T47D (cell line): ENCODE measurements at regions not wholly inside any gene's neighbourhood (a gene's known extent, or its start where the extent isn't known, plus 50 kb on each side); places are given as distances from the start of the nearest gene placed in this dataset.
"Not testable (repeated sequence)": the region's sequence is repeated elsewhere in the genome, so short reads cannot be mapped to it uniquely, and the experiment has no call there.

Experiments
- DNase-seq, 2 experiments: peaks; one replicate each; pipeline versions ENCODE4 v3.0.0 to v3.0.0-alpha.2; 2011 to 2012; ENCODE audit warnings: low read depth in 1 of 2, low spot score in 1 of 2
- JUND ChIP-seq: IDR thresholded peaks from 2 replicates; pipeline ENCODE4 v1.6.1; 2012; ENCODE audit warnings: low read depth
- in situ Hi-C: cut with HindIII; loops from 2 replicates; pipeline ENCODE4 v1.10.0; 2016; ENCODE audit warnings: low sequenced_read_pairs, low pct_unique_long_range_greater_than_20kb

- no peak for TF ChIP-seq JUND
- in situ Hi-C loops = no loop called here
- DNase-seq = no peak
Measured at GRCh38 chr13:79222427-79223205, 183.4 kb downstream of the RBM26 start.

- in situ Hi-C loops = no loop called here
- DNase-seq = no peak
- TF ChIP-seq JUND = no peak
Measured at GRCh38 chr13:79212064-79212619, 193.9 kb downstream of the RBM26 start.

DNA sequence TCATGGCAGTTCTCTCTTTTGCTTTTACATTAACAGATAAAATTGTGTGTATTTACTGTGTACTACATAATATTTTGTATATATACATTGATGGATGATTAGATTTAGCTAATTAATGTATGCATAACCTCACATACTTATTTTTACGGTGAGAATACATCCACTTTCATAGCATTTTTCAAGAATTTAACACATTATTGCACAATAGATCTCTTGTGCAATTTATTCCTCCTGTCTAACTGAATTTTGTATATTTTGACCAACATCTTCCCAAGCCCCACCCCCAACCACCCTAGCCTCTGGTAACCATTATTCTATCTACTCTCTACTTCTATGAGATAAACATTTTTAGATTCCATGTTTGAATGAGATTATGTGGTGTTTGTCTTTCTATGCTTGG lies 194.7 kb downstream of the RBM26 start:
- TF ChIP-seq JUND = no peak
- in situ Hi-C loops = no loop called here
- DNase-seq = no peak

DNA sequence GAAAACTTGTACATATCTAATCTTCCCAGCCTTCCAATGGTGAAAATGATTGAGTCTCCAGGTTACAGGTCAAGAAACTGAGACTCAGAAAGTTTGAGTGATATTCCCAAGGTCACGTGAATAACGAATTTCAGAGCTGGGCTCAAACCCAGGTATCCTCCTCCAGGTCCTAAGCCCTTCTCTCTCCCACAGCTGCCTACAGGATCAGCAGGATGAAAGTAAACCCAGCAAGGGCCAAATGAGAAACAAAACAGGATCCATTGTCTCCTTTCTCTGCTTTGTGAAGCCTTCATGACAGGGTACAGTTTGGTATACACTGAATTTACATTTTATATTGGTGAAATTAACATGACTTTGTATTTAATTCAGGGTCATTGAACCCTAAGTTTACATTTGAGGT lies 208.1 kb downstream of the RBM26 start:
- DNase-seq = no peak
- in situ Hi-C loops = no loop called here
- no peak for TF ChIP-seq JUND

- in situ Hi-C loops = no loop called here
- no peak for DNase-seq
- no peak for TF ChIP-seq JUND
Measured at GRCh38 chr13:79196843-79197242, 209.2 kb downstream of the RBM26 start.

GRCh38 chr13:79196366-79196765 lies 209.7 kb downstream of the RBM26 start:
- DNase-seq = no peak
- in situ Hi-C loops = no loop called here
- no peak for TF ChIP-seq JUND

DNA sequence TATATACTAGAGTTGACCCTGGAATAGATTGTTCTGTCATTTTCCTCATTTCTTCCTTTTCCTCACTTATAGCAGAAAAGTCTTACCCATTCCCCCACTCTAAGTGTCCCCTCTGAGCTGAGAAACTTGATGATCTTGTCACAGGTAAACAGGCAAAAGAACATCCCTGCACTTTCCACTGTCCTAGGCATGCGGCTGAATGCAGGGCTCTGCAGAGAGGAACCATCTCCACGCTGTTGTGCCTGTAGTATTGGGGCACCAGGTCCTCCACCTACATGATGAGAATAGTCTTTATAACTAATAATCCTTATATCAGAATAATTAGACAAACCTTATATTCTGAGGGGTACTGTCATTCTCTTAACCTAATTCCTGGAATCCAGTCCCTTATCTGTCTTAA lies 211.3 kb downstream of the RBM26 start:
- DNase-seq = no peak
- TF ChIP-seq JUND = no peak
- in situ Hi-C loops = no loop called here

DNA sequence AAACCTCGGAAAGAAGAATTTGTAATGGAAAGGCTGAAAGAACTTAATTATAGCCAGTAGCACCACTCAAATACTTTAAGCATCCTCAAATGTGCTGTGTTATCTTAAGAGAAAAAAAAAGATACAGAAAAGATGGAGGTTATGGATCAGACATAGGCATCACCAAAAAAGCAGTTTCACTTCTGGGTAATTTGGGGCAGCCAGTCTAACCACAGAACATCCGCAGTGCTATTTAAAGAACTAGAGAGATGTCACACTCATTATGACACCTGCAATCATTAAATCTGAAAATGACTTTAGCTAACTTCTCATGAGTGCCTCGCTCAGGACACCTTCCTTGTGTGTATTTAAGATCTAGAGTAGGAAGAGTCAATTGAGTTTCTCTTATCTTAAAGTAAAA lies 211.8 kb downstream of the RBM26 start:
- in situ Hi-C loops = no loop called here
- TF ChIP-seq JUND = no peak
- no peak for DNase-seq

DNA sequence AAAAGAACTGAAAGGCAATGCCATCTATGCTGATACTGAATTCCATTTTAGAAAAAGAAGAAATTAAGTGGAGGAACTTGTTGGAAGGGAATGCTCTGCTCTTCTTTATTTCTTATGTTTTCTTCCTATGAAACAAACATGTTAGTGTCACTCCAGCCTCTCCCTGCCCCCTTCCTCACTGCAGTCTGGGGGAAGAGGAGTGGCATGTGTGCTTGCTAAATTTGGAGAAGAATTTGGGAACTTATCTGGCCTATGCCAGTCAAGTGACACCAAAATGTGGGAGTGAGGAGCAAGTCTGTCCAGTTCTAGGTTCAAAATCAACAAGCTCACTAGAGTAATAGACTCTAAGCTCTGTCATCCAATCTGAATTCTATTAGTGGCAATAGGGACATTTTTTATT lies 214.6 kb downstream of the RBM26 start:
- no peak for DNase-seq
- TF ChIP-seq JUND = no peak
- in situ Hi-C loops = no loop called here

GRCh38 chr13:79190932-79191331 lies 215.1 kb downstream of the RBM26 start:
- no peak for TF ChIP-seq JUND
- in situ Hi-C loops = no loop called here
- DNase-seq = no peak

DNA sequence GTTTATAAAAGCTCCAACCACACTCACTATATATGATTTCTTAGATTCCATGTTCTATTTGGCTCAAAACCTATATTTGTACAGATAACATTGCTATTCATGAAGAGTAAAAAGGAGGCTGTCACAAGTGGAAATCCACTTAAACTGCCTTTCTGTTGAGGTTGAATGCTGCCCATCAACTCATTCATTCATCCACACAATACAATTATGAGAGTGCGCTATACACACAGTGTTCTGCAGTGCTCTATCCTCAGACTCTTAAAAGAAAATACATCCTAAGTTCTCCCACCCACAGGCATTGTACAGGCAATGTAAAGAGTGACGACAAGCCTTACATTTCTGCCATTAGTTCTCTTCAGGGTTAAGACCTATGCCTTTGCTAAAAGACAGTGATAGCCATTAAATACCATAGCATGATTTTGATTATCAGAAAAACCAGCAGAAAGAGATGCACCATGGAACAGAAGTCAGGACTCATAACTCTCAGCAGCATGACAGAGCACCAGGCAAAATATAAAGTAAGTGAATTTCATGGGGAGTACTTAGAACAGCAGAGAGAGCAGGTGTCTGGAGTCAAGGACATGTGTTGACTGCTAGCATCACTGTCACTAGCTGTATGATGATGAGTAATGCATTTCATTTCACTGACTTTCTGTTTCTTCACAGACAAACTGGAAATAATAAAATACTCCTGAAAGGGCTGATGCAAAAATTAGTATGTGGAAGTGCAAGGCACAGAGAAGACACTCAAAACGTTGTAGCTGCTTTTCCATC lies 218.0 kb downstream of the RBM26 start:
- in situ Hi-C loops = no loop called here
- no peak for TF ChIP-seq JUND
- no peak for DNase-seq

DNA sequence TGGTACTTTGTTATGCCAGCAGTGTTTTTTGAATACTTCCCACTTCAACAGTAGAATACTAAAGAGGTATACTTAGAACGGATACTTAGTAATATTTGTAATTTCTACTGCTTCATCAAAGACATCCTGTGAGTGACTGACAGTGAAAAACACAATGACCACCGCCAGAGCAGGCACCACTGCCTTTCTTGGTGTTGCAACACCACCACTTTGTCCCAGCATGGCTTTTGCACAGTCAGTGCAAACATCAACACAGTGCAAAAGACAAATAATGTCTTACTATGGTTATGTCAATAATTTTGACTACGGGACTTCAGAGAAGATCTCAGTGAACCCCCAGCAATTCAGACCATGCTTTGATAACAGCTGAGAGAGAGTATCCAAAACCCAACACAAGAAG lies 220.5 kb downstream of the RBM26 start:
- TF ChIP-seq JUND = no peak
- peak in 1 of 2 experiments; percentile 18 for DNase-seq
- in situ Hi-C loops = no loop called here

- no peak for DNase-seq
- no peak for TF ChIP-seq JUND
- in situ Hi-C loops = no loop called here
Measured at GRCh38 chr13:79183231-79183630, 222.8 kb downstream of the RBM26 start.

DNA sequence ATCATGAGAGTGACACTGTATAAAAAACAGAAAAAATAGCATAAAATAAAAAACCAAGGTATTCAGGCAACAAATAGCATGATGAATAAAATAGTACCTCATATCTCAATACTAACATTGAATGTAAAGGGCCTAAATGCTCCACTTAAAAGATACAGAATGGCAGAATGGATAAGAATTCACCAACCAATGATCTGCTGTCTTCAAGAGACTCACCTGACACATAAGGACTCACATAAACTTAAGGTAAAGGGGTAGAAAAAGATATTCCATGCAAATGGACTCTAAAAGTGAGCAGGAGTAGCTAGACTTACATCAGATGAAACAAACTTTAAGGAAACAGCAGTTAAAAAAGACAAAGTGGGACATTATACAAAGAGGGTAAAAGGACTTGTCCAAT lies 232.4 kb downstream of the RBM26 start:
- DNase-seq, in situ Hi-C loops: not testable (repeated sequence)

- in situ Hi-C loops, DNase-seq: not testable (repeated sequence)
Measured at GRCh38 chr13:79172924-79173323, 233.1 kb downstream of the RBM26 start.
